Psoas muscle (tissue), 7 donors: ENCODE measurements at regions not wholly inside any gene's neighbourhood (a gene's known extent, or its start where the extent isn't known, plus 50 kb on each side); places are given as distances from the start of the nearest gene placed in this dataset.

ENCODE experiments used
- ATAC-seq, 4 donors: fragments of 200-7000 bp; cut with Tn5 transposase; one replicate each; pipeline ENCODE4 v1.9.1; 2020; ENCODE audit warnings: moderate library complexity in 3 of 4, mild to moderate bottlenecking in 2 of 4
- DNase-seq, 2 donors: peaks; one replicate each; pipeline ENCODE4 v3.0.0-alpha.2; 2020
- H3K27ac ChIP-seq: fragments of 200-600 bp; one replicate; pipeline ENCODE4 v1.8.0; 2022
- H3K27me3 ChIP-seq, 3 donors: fragments of 200-600 bp in 1 of 3; one replicate each; pipeline versions ENCODE4 v1.6.1 to v1.8.0; 2013 to 2022; ENCODE audit warnings: low read length in 2 of 3, mild to moderate bottlenecking in 2 of 3, moderate library complexity in 1 of 3; ENCODE audit not compliant: insufficient read depth in 3 of 3
- H3K36me3 ChIP-seq, 2 donors: fragments of 200-600 bp in 1 of 2; one replicate each; pipeline versions ENCODE4 v1.6.1 to v1.8.0; 2013 to 2022; ENCODE audit warnings: low read depth in 1 of 2, mild to moderate bottlenecking in 1 of 2, moderate library complexity in 1 of 2; ENCODE audit not compliant: insufficient read depth in 1 of 2
- H3K4me1 ChIP-seq: fragments of 200-600 bp; one replicate; pipeline ENCODE4 v1.8.0; 2022
- H3K4me3 ChIP-seq: fragments of 200-600 bp; one replicate; pipeline ENCODE4 v1.8.0; 2022; ENCODE audit warnings: mild to moderate bottlenecking
- H3K9me3 ChIP-seq: fragments of 200-600 bp; one replicate; pipeline ENCODE4 v1.8.0; 2022
- WGBS, 3 donors: extraction: QIAGEN DNeasy Blood & Tissue Kit; methylation state at CpG; one replicate each; pipeline versions ENCODE4 v1.1.6 to v1.1.7; 2013; 5-methylcytosine and 5-hydroxymethylcytosine counted together
- intact Hi-C, 2 donors: fragments of 100-400 bp; cut with DNase I; formaldehyde crosslinking; loops; one replicate each; pipeline versions ENCODE4 v1.11.0 to v1.14.2; 2022
- TF ChIP-seq, protein P1 (sequence below): fragments of 200-600 bp; IDR thresholded peaks from one replicate; pipeline ENCODE4 v1.8.0; 2022; ENCODE audit warnings: antibody characterized with exemption
- donor health status: healthy with polysubstance abuse.
- donor health status: DM: no; HTN: no; CAD: no; lungs with moderate emphysema.
- donor health status: Bipolar disorder and iron deficiency.
- donor health status: healthy.
- donor health status: DM: yes; HTN: yes; CAD: no.
- donor health status: DM: no; HTN: no; CAD: no.
- donor health status: DM: yes; HTN: yes; CAD: no.

- WGBS, 3 donors: 88 to 89% (median 88%) methylated on average over 3 of the region's 3 CpGs
- Histone ChIP-seq H3K4me1 (peaks cover 37% of the 10 kb centered on the region), H3K9me3 (no peaks in the 10 kb centered on the region), H3K27me3 (no peaks in the 10 kb centered on the region), H3K4me3 (no peak overlapping the region), H3K27ac (peak overlapping the region; percentile 60), H3K36me3 (peaks cover 0 to 73% of the 10 kb centered on the region in 2 donors)
- TF ChIP-seq, protein P1, sequence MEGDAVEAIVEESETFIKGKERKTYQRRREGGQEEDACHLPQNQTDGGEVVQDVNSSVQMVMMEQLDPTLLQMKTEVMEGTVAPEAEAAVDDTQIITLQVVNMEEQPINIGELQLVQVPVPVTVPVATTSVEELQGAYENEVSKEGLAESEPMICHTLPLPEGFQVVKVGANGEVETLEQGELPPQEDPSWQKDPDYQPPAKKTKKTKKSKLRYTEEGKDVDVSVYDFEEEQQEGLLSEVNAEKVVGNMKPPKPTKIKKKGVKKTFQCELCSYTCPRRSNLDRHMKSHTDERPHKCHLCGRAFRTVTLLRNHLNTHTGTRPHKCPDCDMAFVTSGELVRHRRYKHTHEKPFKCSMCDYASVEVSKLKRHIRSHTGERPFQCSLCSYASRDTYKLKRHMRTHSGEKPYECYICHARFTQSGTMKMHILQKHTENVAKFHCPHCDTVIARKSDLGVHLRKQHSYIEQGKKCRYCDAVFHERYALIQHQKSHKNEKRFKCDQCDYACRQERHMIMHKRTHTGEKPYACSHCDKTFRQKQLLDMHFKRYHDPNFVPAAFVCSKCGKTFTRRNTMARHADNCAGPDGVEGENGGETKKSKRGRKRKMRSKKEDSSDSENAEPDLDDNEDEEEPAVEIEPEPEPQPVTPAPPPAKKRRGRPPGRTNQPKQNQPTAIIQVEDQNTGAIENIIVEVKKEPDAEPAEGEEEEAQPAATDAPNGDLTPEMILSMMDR: no peak
- ATAC-seq (peak; percentile 65 to 80 (median 69)), DNase-seq (no peak)
- intact Hi-C loops: loop anchor here (5.0 to 10.0 kb wide), 2 partner anchors 105 to 108 kb away; no protein-coding TSS in a partner anchor
These were observed 52.4 kb downstream of the ATOSA start for GRCh38 chr15:52626671-52627369.

- Histone ChIP-seq H3K4me3 (no peak overlapping the region), H3K27ac (no peak overlapping the region), H3K27me3 (no peaks in the 10 kb centered on the region), H3K4me1 (peaks cover 36% of the 10 kb centered on the region), H3K36me3 (peaks cover 3 to 77% of the 10 kb centered on the region in 2 donors), H3K9me3 (no peaks in the 10 kb centered on the region)
- intact Hi-C loops: loop anchor here in 1 of 2 donors (10.0 kb wide), 1 partner anchor 111 kb away; no protein-coding TSS in a partner anchor
- ATAC-seq (no peak), DNase-seq (no peak)
- WGBS, 3 donors: 62 to 94% (median 92%) methylated on average over 1 of the region's 1 CpG
- TF ChIP-seq, protein P1: no peak
These were observed 54.9 kb downstream of the ATOSA start for GRCh38 chr15:52624262-52624661.

DNA sequence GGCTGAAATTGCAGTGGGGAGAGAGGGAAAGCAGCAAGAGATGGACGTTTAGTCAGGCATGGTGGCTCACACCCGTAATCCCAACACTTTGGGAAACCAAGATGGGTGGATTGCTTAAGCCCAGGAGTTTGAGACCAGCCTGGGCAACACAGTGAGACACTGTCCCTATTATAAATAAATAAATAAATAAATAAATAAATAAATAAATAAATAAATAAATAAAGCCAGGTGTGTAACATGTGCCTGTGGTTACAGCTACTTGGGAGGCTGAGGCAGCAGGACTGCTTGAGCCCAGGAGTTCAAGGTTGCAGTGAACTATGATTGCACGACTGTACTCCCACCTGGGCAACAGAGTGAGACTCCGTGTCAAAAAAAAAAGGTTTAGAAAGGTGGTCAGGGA lies 54.0 kb upstream of the ARPP19 start:
- DNase-seq (no peak), ATAC-seq (peak in 2 of 4 donors; percentile 8 to 12)
- TF ChIP-seq, protein P1: no peak
- Histone ChIP-seq H3K4me3 (no peak overlapping the region), H3K27me3 (no peaks in the 10 kb centered on the region), H3K4me1 (peaks cover 26% of the 10 kb centered on the region), H3K36me3 (peaks cover 3 to 83% of the 10 kb centered on the region in 2 donors), H3K27ac (peak overlapping the region; percentile 9), H3K9me3 (no peaks in the 10 kb centered on the region)
- intact Hi-C loops: loop anchor here in 1 of 2 donors (10.0 kb wide), 1 partner anchor 112 kb away; no protein-coding TSS in a partner anchor
- WGBS, 3 donors: 91 to 98% (median 92%) methylated on average over 4 of the region's 4 CpGs

GRCh38 chr15:52620496-52620895 lies 51.7 kb upstream of the ARPP19 start:
- Histone ChIP-seq H3K4me3 (no peak overlapping the region), H3K9me3 (no peaks in the 10 kb centered on the region), H3K27ac (no peak overlapping the region), H3K36me3 (peaks cover 9 to 92% of the 10 kb centered on the region in 2 donors), H3K27me3 (no peaks in the 10 kb centered on the region), H3K4me1 (peaks cover 12% of the 10 kb centered on the region)
- DNase-seq (no peak), ATAC-seq (no peak)
- TF ChIP-seq, protein P1: no peak
- intact Hi-C loops: loop anchor here in 1 of 2 donors (10.0 kb wide), 1 partner anchor 114 kb away; no protein-coding TSS in a partner anchor
- 58 to 76% (median 61%) methylated on average over 4 of the region's 4 CpGs for WGBS, 3 donors
